ENCODE measurements at regions not wholly inside any gene's neighbourhood (a gene's known extent, or its start where the extent isn't known, plus 50 kb on each side); places are given as distances from the start of the nearest gene placed in this dataset.

DNA sequence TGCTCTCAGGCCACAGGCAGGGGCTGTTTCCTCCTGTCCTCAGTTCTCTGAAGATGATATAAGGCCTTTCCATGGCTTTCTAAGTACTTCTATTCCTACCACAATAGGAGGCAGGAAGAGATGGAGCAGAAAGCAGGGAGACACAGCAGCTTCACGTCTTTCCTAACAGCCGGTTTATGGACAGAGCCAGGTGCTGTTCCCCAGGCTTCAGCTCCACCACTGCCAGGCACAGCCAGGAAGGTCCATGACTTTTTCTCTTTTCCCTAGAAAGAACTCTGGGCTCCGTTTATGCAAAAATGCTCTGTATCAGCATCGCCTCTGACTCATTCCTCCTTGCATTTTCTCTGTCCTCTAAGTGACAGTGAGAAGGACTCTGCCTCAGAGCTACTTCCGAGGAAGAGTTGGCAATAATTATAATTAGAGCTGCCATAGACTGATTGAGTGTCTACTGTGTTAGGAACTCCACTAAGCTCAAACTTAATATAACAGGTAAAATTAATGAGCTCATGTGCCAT, 478.5 kb downstream of the RASEF start:
- Mint-ChIP-seq H3K4me3 (no peak overlapping the region), H3K9me3 (peaks cover 3% of the 10 kb centered on the region), H3K27me3 (no peaks in the 10 kb centered on the region)

DNA sequence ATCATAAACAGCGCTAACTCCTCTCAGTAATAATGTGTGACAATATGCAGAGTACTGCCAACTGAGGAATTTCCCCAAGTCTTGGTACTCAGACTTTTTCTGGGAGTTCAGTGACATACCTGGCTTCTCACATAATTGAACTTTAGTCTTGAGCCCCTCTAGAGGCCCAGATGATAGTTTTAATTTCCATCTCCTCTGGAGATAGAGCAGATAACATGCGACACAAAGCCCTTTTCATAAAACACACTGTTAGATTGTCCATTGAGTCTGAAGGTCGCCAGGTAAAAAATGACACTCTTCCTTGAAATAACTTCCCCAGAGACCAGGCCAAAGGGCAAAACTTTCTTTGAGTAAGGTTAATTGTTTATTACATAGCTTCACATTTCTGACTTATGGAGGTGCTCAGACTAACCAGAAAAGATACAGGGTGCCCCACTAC, 476.0 kb downstream of the RASEF start:
- no peaks in the 10 kb centered on the region for H3K4me1 Mint-ChIP-seq (ENCODE audit: low read depth)
- no peaks in the 10 kb centered on the region for H3K9me3 Mint-ChIP-seq
- no peaks in the 10 kb centered on the region for H3K27me3 Mint-ChIP-seq
- intact Hi-C loops (cut with micrococcal nuclease) = no loop called here
- no peaks in the 10 kb centered on the region for H3K36me3 Mint-ChIP-seq (ENCODE audit: low read depth)
- no peak overlapping the region for H3K27ac Mint-ChIP-seq
- no peak overlapping the region for H3K4me3 Mint-ChIP-seq

More for the DNA sequence above, 478.5 kb downstream of the RASEF start:
- H3K36me3 Mint-ChIP-seq (ENCODE audit: low read depth) = no peaks in the 10 kb centered on the region
- H3K4me1 Mint-ChIP-seq (ENCODE audit: low read depth) = peaks cover 13% of the 10 kb centered on the region
- no peak overlapping the region for H3K27ac Mint-ChIP-seq
- intact Hi-C loops (cut with micrococcal nuclease) = no loop called here

GRCh38 chr9:82588301-82589180, 474.4 kb downstream of the RASEF start:
- Mint-ChIP-seq H3K9me3 (no peaks in the 10 kb centered on the region), H3K27me3 (no peaks in the 10 kb centered on the region), H3K36me3 (ENCODE audit: low read depth) (no peaks in the 10 kb centered on the region), H3K27ac (no peak overlapping the region), H3K4me3 (no peak overlapping the region), H3K4me1 (ENCODE audit: low read depth) (no peaks in the 10 kb centered on the region)
- intact Hi-C loops (cut with micrococcal nuclease) = no loop called here

- Mint-ChIP-seq H3K27me3 (no peaks in the 10 kb centered on the region), H3K4me3 (no peak overlapping the region), H3K9me3 (no peaks in the 10 kb centered on the region), H3K36me3 (ENCODE audit: low read depth) (no peaks in the 10 kb centered on the region), H3K4me1 (ENCODE audit: low read depth) (no peaks in the 10 kb centered on the region), H3K27ac (no peak overlapping the region)
- intact Hi-C loops (cut with micrococcal nuclease) = no loop called here
Measured at GRCh38 chr9:82590845-82591244, 472.1 kb downstream of the RASEF start.

GRCh38 chr9:82593501-82593900, 469.4 kb downstream of the RASEF start:
- intact Hi-C loops (cut with micrococcal nuclease) = no loop called here
- H3K27me3 Mint-ChIP-seq = no peaks in the 10 kb centered on the region
- no peak overlapping the region for H3K27ac Mint-ChIP-seq
- no peaks in the 10 kb centered on the region for H3K4me1 Mint-ChIP-seq (ENCODE audit: low read depth)
- H3K4me3 Mint-ChIP-seq = no peak overlapping the region
- H3K36me3 Mint-ChIP-seq (ENCODE audit: low read depth) = no peaks in the 10 kb centered on the region
- H3K9me3 Mint-ChIP-seq = no peaks in the 10 kb centered on the region

DNA sequence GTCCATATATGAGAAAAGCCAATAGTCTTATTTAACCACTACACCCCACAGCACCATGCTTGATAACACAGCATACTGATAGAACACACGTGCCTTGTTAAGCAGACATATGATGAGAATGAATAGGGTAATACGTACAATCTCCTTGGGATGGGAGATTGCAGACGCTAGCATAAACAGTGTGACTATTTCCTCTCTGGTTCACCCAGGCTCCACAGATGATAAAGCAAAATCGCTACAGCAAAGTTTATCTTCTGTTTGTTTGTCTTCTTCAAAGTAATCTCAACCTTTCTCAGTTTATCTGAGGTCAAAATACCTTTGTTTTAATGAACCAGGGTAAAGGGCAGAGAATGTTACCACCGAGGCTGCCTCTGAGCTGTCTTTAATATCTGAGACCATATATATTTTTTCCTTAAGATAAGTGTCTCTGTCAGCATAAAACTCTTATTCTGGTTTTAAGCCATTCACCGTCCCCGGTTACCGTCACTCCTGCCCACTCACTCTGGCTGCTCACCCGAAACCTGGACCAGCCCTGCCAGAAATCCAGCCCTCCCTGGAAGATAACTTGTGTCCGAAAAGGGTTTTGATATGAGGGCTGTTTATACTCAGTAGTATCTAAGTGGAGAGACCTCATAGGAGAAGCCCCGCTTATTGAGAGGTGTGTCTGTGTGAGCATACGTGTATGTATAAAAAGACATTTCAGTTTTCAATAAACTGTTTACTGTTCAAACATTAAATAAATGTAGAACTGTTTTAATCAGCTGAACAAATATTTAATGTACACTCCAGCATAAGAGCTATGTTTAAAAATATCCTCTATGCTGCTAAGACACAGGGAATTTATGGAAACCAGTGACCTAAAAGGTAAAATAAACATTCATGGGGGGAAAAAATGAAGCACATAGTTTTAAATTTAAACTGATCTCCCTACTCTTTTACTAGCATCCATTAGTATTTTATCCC, 465.4 kb downstream of the RASEF start:
- Mint-ChIP-seq H3K27me3 (no peaks in the 10 kb centered on the region), H3K36me3 (ENCODE audit: low read depth) (no peaks in the 10 kb centered on the region), H3K27ac (no peak overlapping the region), H3K4me3 (no peak overlapping the region), H3K4me1 (ENCODE audit: low read depth) (peaks cover 5% of the 10 kb centered on the region), H3K9me3 (no peaks in the 10 kb centered on the region)
- intact Hi-C loops (cut with micrococcal nuclease) = no loop called here

- Mint-ChIP-seq H3K27ac (no peak overlapping the region), H3K9me3 (no peaks in the 10 kb centered on the region)
- intact Hi-C loops (cut with micrococcal nuclease) = no loop called here
Measured at GRCh38 chr9:82598241-82599039, 464.5 kb downstream of the RASEF start.

DNA sequence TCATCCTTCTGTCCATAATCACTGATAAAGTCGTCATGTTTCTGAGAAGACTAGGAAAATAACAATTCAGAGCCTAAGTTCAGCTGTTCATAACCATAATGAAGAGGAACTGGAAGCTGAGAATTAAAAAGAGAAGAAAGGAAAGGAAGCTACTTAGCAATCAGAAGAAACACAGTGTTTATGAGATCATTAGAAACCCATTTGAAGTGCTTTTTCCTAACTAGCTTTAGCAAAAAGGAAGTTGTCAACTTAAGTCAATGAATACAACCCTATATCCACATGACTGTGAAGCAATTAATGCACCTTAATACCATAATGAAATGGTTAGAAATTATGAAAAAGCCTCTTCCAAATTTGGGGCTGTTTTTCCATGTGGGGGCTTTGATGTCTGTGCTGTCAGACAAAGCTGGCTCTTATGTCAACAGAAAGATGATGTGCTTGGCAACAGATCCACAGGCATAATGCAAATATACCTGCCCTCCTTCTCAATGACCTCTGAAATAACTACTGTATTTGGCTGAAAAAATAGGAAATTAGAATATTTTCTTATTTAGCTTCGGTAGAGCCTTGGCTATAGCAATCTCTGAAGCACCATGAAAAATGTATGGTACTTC, 463.5 kb downstream of the RASEF start:
- Mint-ChIP-seq H3K9me3 (no peaks in the 10 kb centered on the region), H3K4me3 (no peak overlapping the region), H3K4me1 (ENCODE audit: low read depth) (peaks cover 5% of the 10 kb centered on the region), H3K27ac (no peak overlapping the region), H3K27me3 (no peaks in the 10 kb centered on the region), H3K36me3 (ENCODE audit: low read depth) (no peaks in the 10 kb centered on the region)
- intact Hi-C loops (cut with micrococcal nuclease) = no loop called here

More at GRCh38 chr9:82598241-82599039, 464.5 kb downstream of the RASEF start:
- peaks cover 5% of the 10 kb centered on the region for H3K4me1 Mint-ChIP-seq (ENCODE audit: low read depth)
- H3K36me3 Mint-ChIP-seq (ENCODE audit: low read depth) = no peaks in the 10 kb centered on the region
- no peak overlapping the region for H3K4me3 Mint-ChIP-seq
- H3K27me3 Mint-ChIP-seq = no peaks in the 10 kb centered on the region

GRCh38 chr9:82600536-82601292, 462.2 kb downstream of the RASEF start:
- Mint-ChIP-seq H3K4me1 (ENCODE audit: low read depth) (peaks cover 5% of the 10 kb centered on the region), H3K27me3 (no peaks in the 10 kb centered on the region), H3K27ac (no peak overlapping the region), H3K9me3 (no peaks in the 10 kb centered on the region), H3K4me3 (no peak overlapping the region), H3K36me3 (ENCODE audit: low read depth) (no peaks in the 10 kb centered on the region)
- intact Hi-C loops (cut with micrococcal nuclease) = no loop called here

GRCh38 chr9:82601293-82601771, 461.6 kb downstream of the RASEF start:
- Mint-ChIP-seq H3K4me1 (ENCODE audit: low read depth) (peaks cover 5% of the 10 kb centered on the region), H3K36me3 (ENCODE audit: low read depth) (no peaks in the 10 kb centered on the region), H3K9me3 (no peaks in the 10 kb centered on the region), H3K27me3 (no peaks in the 10 kb centered on the region), H3K27ac (no peak overlapping the region), H3K4me3 (no peak overlapping the region)
- intact Hi-C loops (cut with micrococcal nuclease) = no loop called here

DNA sequence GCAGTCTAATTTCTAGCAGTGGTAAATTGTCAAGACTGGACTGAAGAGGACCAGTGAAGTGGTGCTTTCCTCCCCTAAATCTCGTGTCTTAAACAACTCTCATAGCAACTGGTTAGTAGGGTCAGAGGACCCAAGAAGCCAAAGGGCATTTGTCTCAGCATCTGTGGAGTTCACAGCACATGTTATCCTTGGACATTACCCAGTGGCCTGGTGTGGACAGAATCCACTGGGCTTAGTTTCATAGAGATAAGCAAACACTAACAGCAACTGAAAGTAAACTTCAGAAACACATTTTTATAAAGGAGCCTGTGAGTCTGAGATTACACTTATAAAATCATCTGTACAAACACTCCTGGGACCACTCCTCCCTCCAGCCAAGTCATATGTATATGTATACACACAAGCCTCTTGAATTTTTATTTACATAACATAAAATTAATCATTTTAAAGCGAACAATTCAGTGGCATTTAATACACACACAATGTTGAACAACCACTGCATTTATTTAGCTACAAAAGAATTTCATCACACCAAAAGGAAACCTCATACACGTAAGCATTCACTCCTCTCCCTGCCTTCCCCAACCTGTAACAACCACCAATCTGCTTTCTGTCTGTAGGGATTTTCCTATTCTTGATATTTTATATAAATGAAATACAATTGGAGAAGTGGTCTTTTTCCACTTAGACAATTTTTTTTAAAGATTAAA, 457.8 kb downstream of the RASEF start:
- no peak overlapping the region for H3K27ac Mint-ChIP-seq
- H3K9me3 Mint-ChIP-seq = no peaks in the 10 kb centered on the region
- no peak overlapping the region for H3K4me3 Mint-ChIP-seq
- no peaks in the 10 kb centered on the region for H3K36me3 Mint-ChIP-seq (ENCODE audit: low read depth)
- no peaks in the 10 kb centered on the region for H3K4me1 Mint-ChIP-seq (ENCODE audit: low read depth)
- no peaks in the 10 kb centered on the region for H3K27me3 Mint-ChIP-seq
- intact Hi-C loops (cut with micrococcal nuclease) = loop anchor here (5.0 kb wide), 1 partner anchor 73 kb away; no protein-coding TSS in a partner anchor

DNA sequence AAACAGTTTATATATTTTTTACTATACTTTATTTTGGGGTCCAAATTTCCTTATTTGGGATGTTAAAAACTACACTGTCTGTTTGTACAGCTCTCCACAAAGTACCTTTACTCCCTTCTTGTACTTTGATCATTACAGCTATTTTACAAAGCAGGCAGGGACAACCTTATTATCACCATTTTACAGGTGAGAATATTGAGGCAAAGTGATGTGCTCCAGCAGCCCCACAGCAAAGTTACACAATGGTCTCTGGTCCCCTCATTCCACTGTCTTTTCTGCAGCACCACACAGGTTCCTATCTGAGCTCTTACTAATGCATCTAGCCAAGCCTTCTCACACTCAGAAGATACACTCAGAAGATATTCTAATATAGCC, 457.3 kb downstream of the RASEF start:
- intact Hi-C loops (cut with micrococcal nuclease) = loop anchor here (5.0 kb wide), 1 partner anchor 73 kb away; no protein-coding TSS in a partner anchor
- no peaks in the 10 kb centered on the region for H3K9me3 Mint-ChIP-seq
- H3K36me3 Mint-ChIP-seq (ENCODE audit: low read depth) = no peaks in the 10 kb centered on the region
- no peak overlapping the region for H3K27ac Mint-ChIP-seq
- H3K27me3 Mint-ChIP-seq = no peaks in the 10 kb centered on the region
- no peaks in the 10 kb centered on the region for H3K4me1 Mint-ChIP-seq (ENCODE audit: low read depth)
- H3K4me3 Mint-ChIP-seq = no peak overlapping the region

All from dendritic cell treated with granulocyte-macrophage colony-stimulating factor and Interleukin-4, amounts not matched to agents 40 ng/mL and 50 ng/mL, for 4 days (primary cell).